ENCODE measurements at regions not wholly inside any gene's neighbourhood (a gene's known extent, or its start where the extent isn't known, plus 50 kb on each side); places are given as distances from the start of the nearest gene placed in this dataset.

- WGBS, 2 donors: 76 to 80% methylated on average over 2 of the region's 2 CpGs
- Histone ChIP-seq H3K27ac (ENCODE audit: low read depth in 1 of 2, low read length in 1 of 2) (no peak overlapping the region), H3K4me1 (ENCODE audit: control insufficient read depth in 5 of 5, insufficient read depth in 5 of 5, low read length in 5 of 5) (no peaks in the 10 kb centered on the region), H3K27me3 (ENCODE audit: control insufficient read depth in 3 of 3, insufficient read depth in 3 of 3, low read length in 2 of 3) (no peaks in the 10 kb centered on the region), H3K9me3 (ENCODE audit: control insufficient read depth in 4 of 4, insufficient read depth in 3 of 4, low read length in 3 of 4) (no peaks in the 10 kb centered on the region), H3K4me3 (no peak overlapping the region), H3K9ac (ENCODE audit: insufficient read depth in 1 of 2, low read length in 2 of 2) (no peak overlapping the region), H3K36me3 (ENCODE audit: control insufficient read depth in 4 of 4, insufficient read depth in 4 of 4, low read length in 4 of 4) (no peaks in the 10 kb centered on the region)
- DNase-seq: no peak
- TF ChIP-seq CTCF (IDR thresholded peaks at IDR 0.05; ENCODE audit: control extremely low read depth, extremely low read depth): no peak
- ATAC-seq (ENCODE audit: insufficient read depth, low FRiP score): no peak
Measured at GRCh38 chr18:32884543-32884942, 111.7 kb upstream of the KLHL14 start.

- no peaks in the 10 kb centered on the region for H3K36me3 ChIP-seq (ENCODE audit: control insufficient read depth in 4 of 4, insufficient read depth in 4 of 4, low read length in 4 of 4)
- no peak for TF ChIP-seq CTCF (IDR thresholded peaks at IDR 0.05; ENCODE audit: control extremely low read depth, extremely low read depth)
- no peak overlapping the region for H3K4me3 ChIP-seq
- no peaks in the 10 kb centered on the region for H3K27me3 ChIP-seq (ENCODE audit: control insufficient read depth in 3 of 3, insufficient read depth in 3 of 3, low read length in 2 of 3)
- H3K4me1 ChIP-seq (ENCODE audit: control insufficient read depth in 5 of 5, insufficient read depth in 5 of 5, low read length in 5 of 5): no peaks in the 10 kb centered on the region
- H3K9me3 ChIP-seq (ENCODE audit: control insufficient read depth in 4 of 4, insufficient read depth in 3 of 4, low read length in 3 of 4): no peaks in the 10 kb centered on the region
- 67 to 79% methylated on average over 4 of the region's 4 CpGs for WGBS, 2 donors
- no peak overlapping the region for H3K9ac ChIP-seq (ENCODE audit: insufficient read depth in 1 of 2, low read length in 2 of 2)
- H3K27ac ChIP-seq (ENCODE audit: low read depth in 1 of 2, low read length in 1 of 2): no peak overlapping the region
- DNase-seq: no peak
- no peak for ATAC-seq (ENCODE audit: insufficient read depth, low FRiP score)
Measured at GRCh38 chr18:32881009-32881408, 108.2 kb upstream of the KLHL14 start.

GRCh38 chr18:32879497-32879896 lies 106.7 kb upstream of the KLHL14 start:
- DNase-seq: no peak
- no peak for ATAC-seq (ENCODE audit: insufficient read depth, low FRiP score)
- no peak for TF ChIP-seq CTCF (IDR thresholded peaks at IDR 0.05; ENCODE audit: control extremely low read depth, extremely low read depth)

GRCh38 chr18:32878436-32878835 lies 105.6 kb upstream of the KLHL14 start:
- H3K27ac ChIP-seq (ENCODE audit: low read depth in 1 of 2, low read length in 1 of 2): no peak overlapping the region
- ATAC-seq (ENCODE audit: insufficient read depth, low FRiP score) (no peak), DNase-seq (no peak)
- no peaks in the 10 kb centered on the region for H3K4me1 ChIP-seq (ENCODE audit: control insufficient read depth in 5 of 5, insufficient read depth in 5 of 5, low read length in 5 of 5)
- WGBS, 2 donors: 87 to 93% methylated on average over 2 of the region's 2 CpGs
- no peak for TF ChIP-seq CTCF (IDR thresholded peaks at IDR 0.05; ENCODE audit: control extremely low read depth, extremely low read depth)
- no peaks in the 10 kb centered on the region for H3K27me3 ChIP-seq (ENCODE audit: control insufficient read depth in 3 of 3, insufficient read depth in 3 of 3, low read length in 2 of 3)
- H3K9ac ChIP-seq (ENCODE audit: insufficient read depth in 1 of 2, low read length in 2 of 2): no peak overlapping the region
- H3K9me3 ChIP-seq (ENCODE audit: control insufficient read depth in 4 of 4, insufficient read depth in 3 of 4, low read length in 3 of 4): peaks cover 0 to 4% (median 0%) of the 10 kb centered on the region in 4 donors
- H3K36me3 ChIP-seq (ENCODE audit: control insufficient read depth in 4 of 4, insufficient read depth in 4 of 4, low read length in 4 of 4): no peaks in the 10 kb centered on the region
- no peak overlapping the region for H3K4me3 ChIP-seq

More at GRCh38 chr18:32879497-32879896, 106.7 kb upstream of the KLHL14 start:
- no peaks in the 10 kb centered on the region for H3K36me3 ChIP-seq (ENCODE audit: control insufficient read depth in 4 of 4, insufficient read depth in 4 of 4, low read length in 4 of 4)
- no peaks in the 10 kb centered on the region for H3K9me3 ChIP-seq (ENCODE audit: control insufficient read depth in 4 of 4, insufficient read depth in 3 of 4, low read length in 3 of 4)
- no peak overlapping the region for H3K4me3 ChIP-seq
- WGBS, 2 donors: 69 to 79% methylated on average over 3 of the region's 3 CpGs
- no peak overlapping the region for H3K27ac ChIP-seq (ENCODE audit: low read depth in 1 of 2, low read length in 1 of 2)
- no peak overlapping the region for H3K9ac ChIP-seq (ENCODE audit: insufficient read depth in 1 of 2, low read length in 2 of 2)
- H3K27me3 ChIP-seq (ENCODE audit: control insufficient read depth in 3 of 3, insufficient read depth in 3 of 3, low read length in 2 of 3): no peaks in the 10 kb centered on the region
- no peaks in the 10 kb centered on the region for H3K4me1 ChIP-seq (ENCODE audit: control insufficient read depth in 5 of 5, insufficient read depth in 5 of 5, low read length in 5 of 5)
